ENCODE measurements at regions not wholly inside any gene's neighbourhood (a gene's known extent, or its start where the extent isn't known, plus 50 kb on each side); places are given as distances from the start of the nearest gene placed in this dataset.

DNA sequence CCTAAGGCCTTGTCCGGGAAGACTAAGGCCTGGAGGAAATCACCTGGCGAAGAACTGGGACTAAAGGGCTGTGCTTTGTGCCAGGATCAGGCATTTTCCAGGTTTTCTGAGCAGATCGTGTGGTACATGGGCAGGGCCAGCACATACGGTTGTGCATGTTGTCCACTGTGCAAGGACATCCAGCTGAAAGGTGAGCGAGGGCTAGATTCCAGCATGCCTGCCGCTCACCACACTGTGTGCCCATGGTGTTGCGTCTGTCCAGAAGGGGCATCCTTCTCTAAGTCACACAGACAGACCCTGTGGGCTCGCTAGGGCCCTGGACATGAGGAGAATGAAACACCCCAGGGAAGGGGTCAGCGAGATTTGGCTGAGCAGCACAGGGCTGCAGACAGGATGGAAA, 80.3 kb upstream of the TAF1B start:
- H3K27ac ChIP-seq = no peak overlapping the region
- TF ChIP-seq, protein P1, sequence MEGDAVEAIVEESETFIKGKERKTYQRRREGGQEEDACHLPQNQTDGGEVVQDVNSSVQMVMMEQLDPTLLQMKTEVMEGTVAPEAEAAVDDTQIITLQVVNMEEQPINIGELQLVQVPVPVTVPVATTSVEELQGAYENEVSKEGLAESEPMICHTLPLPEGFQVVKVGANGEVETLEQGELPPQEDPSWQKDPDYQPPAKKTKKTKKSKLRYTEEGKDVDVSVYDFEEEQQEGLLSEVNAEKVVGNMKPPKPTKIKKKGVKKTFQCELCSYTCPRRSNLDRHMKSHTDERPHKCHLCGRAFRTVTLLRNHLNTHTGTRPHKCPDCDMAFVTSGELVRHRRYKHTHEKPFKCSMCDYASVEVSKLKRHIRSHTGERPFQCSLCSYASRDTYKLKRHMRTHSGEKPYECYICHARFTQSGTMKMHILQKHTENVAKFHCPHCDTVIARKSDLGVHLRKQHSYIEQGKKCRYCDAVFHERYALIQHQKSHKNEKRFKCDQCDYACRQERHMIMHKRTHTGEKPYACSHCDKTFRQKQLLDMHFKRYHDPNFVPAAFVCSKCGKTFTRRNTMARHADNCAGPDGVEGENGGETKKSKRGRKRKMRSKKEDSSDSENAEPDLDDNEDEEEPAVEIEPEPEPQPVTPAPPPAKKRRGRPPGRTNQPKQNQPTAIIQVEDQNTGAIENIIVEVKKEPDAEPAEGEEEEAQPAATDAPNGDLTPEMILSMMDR (IDR thresholded peaks at IDR 0.05) = no peak
- intact Hi-C loops (cut with DNase I) = no loop called here
- H3K27me3 ChIP-seq (ENCODE audit: low read depth) = no peaks in the 10 kb centered on the region
- no peak for ATAC-seq
- H3K36me3 ChIP-seq = no peaks in the 10 kb centered on the region
- H3K9me3 ChIP-seq = no peaks in the 10 kb centered on the region
- H3K4me1 ChIP-seq = peaks cover 8% of the 10 kb centered on the region
- H3K4me3 ChIP-seq = no peak overlapping the region
- DNase-seq = no peak

DNA sequence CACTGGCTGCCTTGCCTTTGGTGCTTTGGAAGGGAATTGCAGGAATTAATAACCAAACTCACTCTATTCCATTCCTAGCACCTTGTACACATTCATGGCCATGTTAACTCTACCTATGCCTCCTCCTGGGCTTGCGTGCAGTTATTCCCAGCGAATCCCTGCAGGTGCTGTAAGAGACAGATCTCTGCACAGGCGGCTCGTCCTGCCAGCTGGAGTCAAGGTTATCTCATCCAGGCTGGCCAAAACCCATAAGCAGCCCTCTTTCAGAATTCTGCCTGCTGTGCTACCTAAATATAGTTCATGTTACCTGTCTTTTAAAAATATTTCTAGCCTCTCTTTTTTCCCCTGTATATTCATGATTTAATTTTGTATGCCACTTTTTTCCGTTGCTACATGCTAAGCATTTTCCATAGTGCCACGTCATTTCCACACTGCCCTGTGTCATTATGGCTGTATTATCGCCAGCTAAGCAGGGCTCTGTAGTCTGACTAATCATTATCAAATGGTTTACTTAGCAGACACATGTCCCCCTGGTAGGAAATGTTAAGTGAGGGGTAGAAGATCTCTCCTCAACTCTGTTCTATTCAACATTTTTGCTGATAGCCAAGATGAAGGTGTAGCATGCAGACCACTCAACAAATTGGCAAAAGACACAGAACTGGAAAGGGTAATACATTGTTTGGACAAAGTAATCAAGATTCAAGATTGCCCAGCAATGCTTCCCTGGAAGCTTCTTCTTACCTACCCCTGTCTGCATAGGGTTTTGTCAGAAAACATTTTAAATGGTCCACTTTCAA, 79.7 kb upstream of the TAF1B start:
- ATAC-seq (no peak), DNase-seq (no peak)
- TF ChIP-seq, protein P1 (IDR thresholded peaks at IDR 0.05) = no peak
- peaks cover 2% of the 10 kb centered on the region for H3K4me1 ChIP-seq
- no peak overlapping the region for H3K4me3 ChIP-seq
- H3K27me3 ChIP-seq (ENCODE audit: low read depth) = no peaks in the 10 kb centered on the region
- H3K36me3 ChIP-seq = no peaks in the 10 kb centered on the region
- H3K27ac ChIP-seq = no peak overlapping the region
- intact Hi-C loops (cut with DNase I) = no loop called here
- no peaks in the 10 kb centered on the region for H3K9me3 ChIP-seq

DNA sequence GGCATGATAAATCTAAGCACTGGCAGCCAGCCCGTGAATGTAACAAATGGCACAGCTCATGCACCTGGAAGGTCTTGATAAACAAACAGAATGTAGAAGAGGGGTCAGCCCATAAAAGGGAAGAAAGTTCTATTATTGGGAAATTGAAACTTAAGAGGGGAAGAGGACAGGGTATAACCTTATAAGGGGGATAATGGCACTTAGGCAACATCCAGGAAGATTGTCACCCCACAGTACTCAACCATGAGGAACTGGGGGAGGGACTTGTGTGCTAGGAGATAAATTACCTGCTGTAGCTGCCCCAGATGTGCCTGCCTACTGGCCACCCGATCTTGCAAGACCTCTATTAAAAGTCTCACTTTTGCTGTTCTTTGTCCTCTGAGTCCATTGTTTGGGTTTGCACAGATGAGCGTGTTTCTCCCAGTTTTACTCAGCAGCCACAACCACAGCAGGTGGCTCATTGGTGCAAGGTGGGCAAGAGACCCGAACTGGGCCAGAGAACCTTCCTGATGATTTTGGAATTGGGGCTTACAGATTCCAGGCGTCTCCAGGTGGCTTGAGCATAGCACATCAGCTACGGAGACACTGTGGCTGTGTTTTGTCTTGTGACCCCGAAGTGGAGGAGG, 79.0 kb upstream of the TAF1B start:
- no peaks in the 10 kb centered on the region for H3K36me3 ChIP-seq
- H3K27me3 ChIP-seq (ENCODE audit: low read depth) = no peaks in the 10 kb centered on the region
- DNase-seq (no peak), ATAC-seq (no peak)
- TF ChIP-seq, protein P1 (IDR thresholded peaks at IDR 0.05) = no peak
- H3K27ac ChIP-seq = no peak overlapping the region
- no peaks in the 10 kb centered on the region for H3K9me3 ChIP-seq
- no peaks in the 10 kb centered on the region for H3K4me1 ChIP-seq
- H3K4me3 ChIP-seq = no peak overlapping the region
- intact Hi-C loops (cut with DNase I) = no loop called here

DNA sequence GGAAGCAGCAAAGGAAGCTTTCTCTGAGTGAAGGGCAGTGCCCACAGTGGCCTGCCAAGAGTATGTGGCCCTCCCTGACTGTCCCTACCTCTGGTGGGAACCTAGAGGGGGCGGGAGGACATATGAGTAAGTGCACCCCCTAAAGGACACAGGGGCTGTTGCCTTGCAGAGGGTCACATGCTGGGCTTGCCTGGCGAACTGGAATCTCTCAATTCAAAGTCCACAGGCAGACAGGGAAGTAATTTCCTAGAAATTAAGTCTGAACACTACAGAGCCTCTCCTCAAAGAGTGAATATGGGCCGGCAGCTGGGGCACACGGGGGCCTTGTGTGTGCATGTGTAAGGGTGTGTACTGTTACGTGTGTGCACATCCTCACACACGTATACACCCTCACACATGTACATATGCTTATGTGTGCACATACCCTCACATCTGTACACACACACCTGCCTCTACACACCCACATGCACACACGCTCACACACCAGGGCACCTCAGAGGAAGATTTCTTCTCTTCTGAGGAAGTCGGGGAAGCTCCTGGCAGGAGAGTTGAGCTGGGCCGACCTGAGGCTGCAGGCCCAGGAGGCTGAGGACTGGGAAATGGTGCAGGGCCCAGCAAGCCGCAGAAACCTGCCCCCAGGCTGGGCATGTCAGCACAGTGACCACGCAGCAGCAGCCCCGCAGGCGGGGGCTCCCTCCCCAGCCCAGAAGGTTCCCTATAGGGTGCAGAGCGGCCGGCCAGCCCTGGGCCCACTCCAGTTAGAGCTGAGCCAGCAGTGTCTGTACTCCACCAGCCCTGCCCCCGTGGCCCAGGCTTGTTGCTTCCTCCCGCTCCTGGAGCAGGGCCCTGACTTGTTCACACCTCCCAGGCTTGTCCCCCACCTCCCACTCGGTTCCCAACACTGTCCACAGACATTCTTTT, 77.4 kb upstream of the TAF1B start:
- Histone ChIP-seq H3K27me3 (ENCODE audit: low read depth) (no peaks in the 10 kb centered on the region), H3K27ac (no peak overlapping the region), H3K36me3 (no peaks in the 10 kb centered on the region), H3K9me3 (no peaks in the 10 kb centered on the region), H3K4me3 (no peak overlapping the region), H3K4me1 (peaks cover 11% of the 10 kb centered on the region)
- no peak for ATAC-seq
- TF ChIP-seq, protein P1 (IDR thresholded peaks at IDR 0.05) = no peak
- intact Hi-C loops (cut with DNase I) = no loop called here
- no peak for DNase-seq

DNA sequence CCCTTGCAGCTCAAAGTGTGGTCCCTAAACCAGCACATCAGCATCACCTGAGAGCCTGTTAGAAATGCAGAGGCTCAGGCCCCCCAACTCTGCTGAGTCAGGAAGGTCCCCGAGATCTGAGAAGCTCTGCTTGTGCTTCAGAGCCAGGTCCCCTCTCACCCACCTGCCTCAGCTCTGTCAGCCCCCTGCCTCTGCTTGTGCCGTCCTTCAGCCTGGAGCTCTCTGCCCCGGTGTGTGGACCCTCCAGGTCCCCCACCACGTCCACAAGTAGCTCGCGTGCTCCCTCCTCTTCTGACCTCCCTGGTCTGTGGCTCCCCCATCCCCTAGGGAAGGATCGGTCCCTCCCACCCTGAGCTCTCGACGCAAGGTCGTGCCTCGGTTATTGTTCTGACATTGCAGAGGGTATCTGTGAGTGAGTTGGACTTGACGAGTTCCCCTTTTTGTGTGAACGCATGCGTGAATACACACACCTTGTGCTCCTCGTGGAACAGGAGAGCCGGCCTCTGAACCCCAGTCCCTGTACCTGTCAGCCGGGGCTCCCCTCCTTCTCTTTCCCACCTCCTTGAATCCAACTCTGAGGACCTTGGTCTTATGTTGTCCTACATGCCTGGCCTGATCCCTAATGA, 75.5 kb upstream of the TAF1B start:
- DNase-seq = no peak
- Histone ChIP-seq H3K27me3 (ENCODE audit: low read depth) (no peaks in the 10 kb centered on the region), H3K4me1 (peaks cover 29% of the 10 kb centered on the region), H3K27ac (no peak overlapping the region), H3K36me3 (no peaks in the 10 kb centered on the region), H3K9me3 (no peaks in the 10 kb centered on the region), H3K4me3 (no peak overlapping the region)
- intact Hi-C loops (cut with DNase I) = no loop called here
- ATAC-seq = no peak
- TF ChIP-seq, protein P1 (IDR thresholded peaks at IDR 0.05) = no peak
